H1 (cell line): ENCODE measurements at regions not wholly inside any gene's neighbourhood (a gene's known extent, or its start where the extent isn't known, plus 50 kb on each side); places are given as distances from the start of the nearest gene placed in this dataset.

Experiments used
- CREB1 ChIP-seq: IDR thresholded peaks from 2 replicates; pipeline ENCODE4 v1.6.1; 2012; ENCODE audit warnings: inconsistent platforms
- EP300 ChIP-seq, 2 experiments: IDR thresholded peaks; 1 replicate in 1 of 2; 2 replicates in 1 of 2; pipeline ENCODE4 v1.6.1; 2011 to 2012; ENCODE audit warnings: low read depth in 2 of 2, low read length in 2 of 2, mild to moderate bottlenecking in 2 of 2, borderline replicate concordance in 1 of 2, inconsistent platforms in 1 of 2, moderate library complexity in 1 of 2
- RAD21 ChIP-seq, 2 experiments: IDR thresholded peaks in 1 of 2; conservative IDR thresholded peaks in 1 of 2; 2 replicates each; pipeline ENCODE4 v1.6.1; 2011; ENCODE audit warnings: low read depth in 2 of 2, low read length in 2 of 2, improper control_type of control experiment in 1 of 2, inconsistent platforms in 1 of 2, mild to moderate bottlenecking in 1 of 2, moderate library complexity in 1 of 2
- SRF ChIP-seq: IDR thresholded peaks from 2 replicates; pipeline ENCODE4 v1.6.1; 2011; ENCODE audit warnings: mild to moderate bottlenecking, low read depth, low read length, moderate library complexity
- TEAD4 ChIP-seq: IDR thresholded peaks from 2 replicates; pipeline ENCODE4 v1.6.1; 2012; ENCODE audit warnings: low read depth, low read length, inconsistent platforms, mixed read lengths
- TF ChIP-seq, protein P1 (sequence below): fragments of 300-600 bp; sonication (generic); IDR thresholded peaks from 2 replicates; pipeline ENCODE4 v1.7.1; 2012; ENCODE audit warnings: low read length, moderate library complexity, mild to moderate bottlenecking, inconsistent platforms; ENCODE audit not compliant: insufficient replicate concordance

GRCh38 chr2:22194218-22194617 lies 1070.5 kb downstream of the TDRD15 start (continued):
- TF ChIP-seq, protein P1, sequence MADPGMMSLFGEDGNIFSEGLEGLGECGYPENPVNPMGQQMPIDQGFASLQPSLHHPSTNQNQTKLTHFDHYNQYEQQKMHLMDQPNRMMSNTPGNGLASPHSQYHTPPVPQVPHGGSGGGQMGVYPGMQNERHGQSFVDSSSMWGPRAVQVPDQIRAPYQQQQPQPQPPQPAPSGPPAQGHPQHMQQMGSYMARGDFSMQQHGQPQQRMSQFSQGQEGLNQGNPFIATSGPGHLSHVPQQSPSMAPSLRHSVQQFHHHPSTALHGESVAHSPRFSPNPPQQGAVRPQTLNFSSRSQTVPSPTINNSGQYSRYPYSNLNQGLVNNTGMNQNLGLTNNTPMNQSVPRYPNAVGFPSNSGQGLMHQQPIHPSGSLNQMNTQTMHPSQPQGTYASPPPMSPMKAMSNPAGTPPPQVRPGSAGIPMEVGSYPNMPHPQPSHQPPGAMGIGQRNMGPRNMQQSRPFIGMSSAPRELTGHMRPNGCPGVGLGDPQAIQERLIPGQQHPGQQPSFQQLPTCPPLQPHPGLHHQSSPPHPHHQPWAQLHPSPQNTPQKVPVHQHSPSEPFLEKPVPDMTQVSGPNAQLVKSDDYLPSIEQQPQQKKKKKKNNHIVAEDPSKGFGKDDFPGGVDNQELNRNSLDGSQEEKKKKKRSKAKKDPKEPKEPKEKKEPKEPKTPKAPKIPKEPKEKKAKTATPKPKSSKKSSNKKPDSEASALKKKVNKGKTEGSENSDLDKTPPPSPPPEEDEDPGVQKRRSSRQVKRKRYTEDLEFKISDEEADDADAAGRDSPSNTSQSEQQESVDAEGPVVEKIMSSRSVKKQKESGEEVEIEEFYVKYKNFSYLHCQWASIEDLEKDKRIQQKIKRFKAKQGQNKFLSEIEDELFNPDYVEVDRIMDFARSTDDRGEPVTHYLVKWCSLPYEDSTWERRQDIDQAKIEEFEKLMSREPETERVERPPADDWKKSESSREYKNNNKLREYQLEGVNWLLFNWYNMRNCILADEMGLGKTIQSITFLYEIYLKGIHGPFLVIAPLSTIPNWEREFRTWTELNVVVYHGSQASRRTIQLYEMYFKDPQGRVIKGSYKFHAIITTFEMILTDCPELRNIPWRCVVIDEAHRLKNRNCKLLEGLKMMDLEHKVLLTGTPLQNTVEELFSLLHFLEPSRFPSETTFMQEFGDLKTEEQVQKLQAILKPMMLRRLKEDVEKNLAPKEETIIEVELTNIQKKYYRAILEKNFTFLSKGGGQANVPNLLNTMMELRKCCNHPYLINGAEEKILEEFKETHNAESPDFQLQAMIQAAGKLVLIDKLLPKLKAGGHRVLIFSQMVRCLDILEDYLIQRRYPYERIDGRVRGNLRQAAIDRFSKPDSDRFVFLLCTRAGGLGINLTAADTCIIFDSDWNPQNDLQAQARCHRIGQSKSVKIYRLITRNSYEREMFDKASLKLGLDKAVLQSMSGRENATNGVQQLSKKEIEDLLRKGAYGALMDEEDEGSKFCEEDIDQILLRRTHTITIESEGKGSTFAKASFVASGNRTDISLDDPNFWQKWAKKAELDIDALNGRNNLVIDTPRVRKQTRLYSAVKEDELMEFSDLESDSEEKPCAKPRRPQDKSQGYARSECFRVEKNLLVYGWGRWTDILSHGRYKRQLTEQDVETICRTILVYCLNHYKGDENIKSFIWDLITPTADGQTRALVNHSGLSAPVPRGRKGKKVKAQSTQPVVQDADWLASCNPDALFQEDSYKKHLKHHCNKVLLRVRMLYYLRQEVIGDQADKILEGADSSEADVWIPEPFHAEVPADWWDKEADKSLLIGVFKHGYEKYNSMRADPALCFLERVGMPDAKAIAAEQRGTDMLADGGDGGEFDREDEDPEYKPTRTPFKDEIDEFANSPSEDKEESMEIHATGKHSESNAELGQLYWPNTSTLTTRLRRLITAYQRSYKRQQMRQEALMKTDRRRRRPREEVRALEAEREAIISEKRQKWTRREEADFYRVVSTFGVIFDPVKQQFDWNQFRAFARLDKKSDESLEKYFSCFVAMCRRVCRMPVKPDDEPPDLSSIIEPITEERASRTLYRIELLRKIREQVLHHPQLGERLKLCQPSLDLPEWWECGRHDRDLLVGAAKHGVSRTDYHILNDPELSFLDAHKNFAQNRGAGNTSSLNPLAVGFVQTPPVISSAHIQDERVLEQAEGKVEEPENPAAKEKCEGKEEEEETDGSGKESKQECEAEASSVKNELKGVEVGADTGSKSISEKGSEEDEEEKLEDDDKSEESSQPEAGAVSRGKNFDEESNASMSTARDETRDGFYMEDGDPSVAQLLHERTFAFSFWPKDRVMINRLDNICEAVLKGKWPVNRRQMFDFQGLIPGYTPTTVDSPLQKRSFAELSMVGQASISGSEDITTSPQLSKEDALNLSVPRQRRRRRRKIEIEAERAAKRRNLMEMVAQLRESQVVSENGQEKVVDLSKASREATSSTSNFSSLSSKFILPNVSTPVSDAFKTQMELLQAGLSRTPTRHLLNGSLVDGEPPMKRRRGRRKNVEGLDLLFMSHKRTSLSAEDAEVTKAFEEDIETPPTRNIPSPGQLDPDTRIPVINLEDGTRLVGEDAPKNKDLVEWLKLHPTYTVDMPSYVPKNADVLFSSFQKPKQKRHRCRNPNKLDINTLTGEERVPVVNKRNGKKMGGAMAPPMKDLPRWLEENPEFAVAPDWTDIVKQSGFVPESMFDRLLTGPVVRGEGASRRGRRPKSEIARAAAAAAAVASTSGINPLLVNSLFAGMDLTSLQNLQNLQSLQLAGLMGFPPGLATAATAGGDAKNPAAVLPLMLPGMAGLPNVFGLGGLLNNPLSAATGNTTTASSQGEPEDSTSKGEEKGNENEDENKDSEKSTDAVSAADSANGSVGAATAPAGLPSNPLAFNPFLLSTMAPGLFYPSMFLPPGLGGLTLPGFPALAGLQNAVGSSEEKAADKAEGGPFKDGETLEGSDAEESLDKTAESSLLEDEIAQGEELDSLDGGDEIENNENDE: no peak
- TF ChIP-seq SRF (no peak), CREB1 (no peak), EP300 (IDR thresholded peaks at IDR 0.05; ENCODE audit: borderline replicate concordance in 1 of 2, low read depth in 2 of 2, low read length in 2 of 2) (peak in 1 of 2 experiments; percentile 36; a peak in 1 of 3 replicates), RAD21 (IDR thresholded peaks at IDR 0.05 in 1 of 2, conservative IDR thresholded peaks at IDR 0.05 in 1 of 2; ENCODE audit: low read depth in 2 of 2, low read length in 2 of 2) (peak in 1 of 2 experiments; percentile 12; a peak in 1 of 4 replicates), TEAD4 (peak; percentile 69; the same call in 1 of the 2 replicates)
- TF ChIP-seq, all 59 proteins: peak for 3
